HCT116 (cell line): ENCODE measurements at regions not wholly inside any gene's neighbourhood (a gene's known extent, or its start where the extent isn't known, plus 50 kb on each side); places are given as distances from the start of the nearest gene placed in this dataset.

Source experiments
- ATAC-seq: fragments of 200-7000 bp; cut with Tn5 transposase; 2 replicates; pipeline ENCODE4 v1.9.1; 2020; ENCODE audit warnings: mild to moderate bottlenecking, moderate library complexity
- BruUV-seq: library from RNA; stranded (reverse); fragments of 400-500 nt; replicated peaks from 2 replicates; lab custom pipeline; 2021; lab: Mats Ljungman, UMichigan
- CTCF ChIA-PET: fragments of 300-600 bp; sonication (Branson Sonifier 250); formaldehyde crosslinking; loops from one replicate; lab custom pipeline; 2021; ENCODE audit warnings: antibody characterized with exemption; lab: Charles Lee
- POLR2A ChIA-PET: fragments of 300-600, 350-600 bp; sonication (Branson Sonifier 250); formaldehyde crosslinking; loops from one replicate; lab custom pipeline; 2021; ENCODE audit warnings: antibody characterized with exemption; lab: Charles Lee
- RAD21 ChIA-PET, 2 experiments: fragments of 300-600 bp; sonication (Branson Sonifier 250); formaldehyde crosslinking; loops; one replicate each; lab custom pipeline; 2023; ENCODE audit warnings: low total read pairs in 2 of 2; ENCODE audit not compliant: uncharacterized antibody in 2 of 2, unreplicated experiment in 2 of 2, low non-redundant PET in 1 of 2; lab: Charles Lee
- DNase-seq: peaks from one replicate; pipeline ENCODE4 v3.0.0-alpha.2; 2010; ENCODE audit warnings: low read depth, low spot score
- H2AFZ ChIP-seq: fragments of 200-600 bp; shearing (Covaris generic), sonication (generic); 2 replicates; pipeline ENCODE4 v1.6.1; 2017; ENCODE audit warnings: low read depth, mixed run types, mixed read lengths, antibody characterized with exemption, low read length; ENCODE audit not compliant: poor library complexity, severe bottlenecking
- H3K27ac ChIP-seq: 2 replicates; pipeline ENCODE4 v1.5.1; 2012; ENCODE audit warnings: low read depth, low read length
- H3K27me3 ChIP-seq: fragments of 200-600 bp; sonication (generic); 2 replicates; pipeline ENCODE4 v1.6.1; 2016; ENCODE audit warnings: mixed run types, low read length, mixed read lengths; ENCODE audit not compliant: insufficient read depth
- H3K36me3 ChIP-seq, 2 experiments: fragments of 200-500 bp in 1 of 2; fragments of 200-600 bp in 1 of 2; sonication (Bioruptor generic) in 1 of 2; sonication (generic) in 1 of 2; 2 replicates each; pipeline versions ENCODE4 v1.5.1 to v1.6.1; 2014 to 2016; ENCODE audit warnings: low read length in 2 of 2, inconsistent platforms in 1 of 2, mixed read lengths in 1 of 2, mixed run types in 1 of 2; ENCODE audit not compliant: insufficient read depth in 2 of 2, control insufficient read depth in 1 of 2
- H3K4me1 ChIP-seq, 2 experiments: fragments of 200-600 bp in 1 of 2; sonication (generic) in 1 of 2; 2 replicates each; pipeline versions ENCODE4 v1.5.1 to v1.6.1; 2012 to 2017; ENCODE audit warnings: low read length in 2 of 2, inconsistent platforms in 1 of 2, mild to moderate bottlenecking in 1 of 2, mixed read lengths in 1 of 2, mixed run types in 1 of 2, moderate library complexity in 1 of 2; ENCODE audit not compliant: insufficient read depth in 2 of 2, control insufficient read depth in 1 of 2
- H3K4me2 ChIP-seq: fragments of 200-600 bp; sonication (generic); 2 replicates; pipeline ENCODE4 v1.6.1; 2017; ENCODE audit warnings: mixed run types, low read length, mixed read lengths
- H3K4me3 ChIP-seq, 2 experiments: fragments of 200-600 bp in 1 of 2; sonication (generic) in 1 of 2; replicated peaks in 1 of 2; 2 replicates each; pipeline ENCODE4 v1.5.1; 2011 to 2016; ENCODE audit warnings: low read length in 2 of 2, control low read depth in 1 of 2, low read depth in 1 of 2, mild to moderate bottlenecking in 1 of 2, mixed read lengths in 1 of 2, mixed run types in 1 of 2
- H3K79me2 ChIP-seq: fragments of 200-600 bp; sonication (generic); 2 replicates; pipeline ENCODE4 v1.6.1; 2017; ENCODE audit warnings: mild to moderate bottlenecking, mixed run types, low read length, moderate library complexity, mixed read lengths; ENCODE audit not compliant: insufficient read depth
- H3K9ac ChIP-seq: fragments of 200-600 bp; sonication (generic); 2 replicates; pipeline ENCODE4 v1.6.1; 2016; ENCODE audit warnings: low read length, mixed read lengths
- H3K9me2 ChIP-seq: fragments of 200-600 bp; sonication (generic), shearing (Covaris generic); 2 replicates; pipeline ENCODE4 v1.6.1; 2017; ENCODE audit warnings: mixed run types, mild to moderate bottlenecking, moderate library complexity; ENCODE audit not compliant: insufficient read depth
- H3K9me3 ChIP-seq, 2 experiments: fragments of 200-500 bp in 1 of 2; fragments of 200-600 bp in 1 of 2; sonication (Bioruptor generic) in 1 of 2; sonication (generic) in 1 of 2; 2 replicates each; pipeline ENCODE4 v1.6.1; 2014 to 2017; ENCODE audit warnings: low read length in 2 of 2, mixed read lengths in 2 of 2, inconsistent platforms in 1 of 2, low read depth in 1 of 2, mild to moderate bottlenecking in 1 of 2, mixed run types in 1 of 2, moderate library complexity in 1 of 2; ENCODE audit not compliant: control insufficient read depth in 1 of 2, insufficient read depth in 1 of 2
- H4K20me1 ChIP-seq: fragments of 200-600 bp; sonication (generic), shearing (Covaris generic); 2 replicates; pipeline ENCODE4 v1.6.1; 2017; ENCODE audit warnings: mixed run types, mild to moderate bottlenecking, moderate library complexity; ENCODE audit not compliant: insufficient read depth
- CEBPB ChIP-seq: IDR thresholded peaks from 2 replicates; pipeline ENCODE4 v1.6.1; 2012; ENCODE audit warnings: low read depth
- EGR1 ChIP-seq: IDR thresholded peaks from 2 replicates; pipeline ENCODE4 v1.6.1; 2012; ENCODE audit warnings: low read depth
- ELF1 ChIP-seq: IDR thresholded peaks from 2 replicates; pipeline ENCODE4 v1.6.1; 2012; ENCODE audit warnings: low read depth, borderline replicate concordance
- EZH2phosphoT487 ChIP-seq: fragments of 200-600 bp; IDR thresholded peaks from 2 replicates; pipeline ENCODE4 v1.6.1; 2018; ENCODE audit warnings: antibody characterized with exemption, borderline replicate concordance
- FOSL1 ChIP-seq: IDR thresholded peaks from 2 replicates; pipeline ENCODE4 v1.6.1; 2012; ENCODE audit warnings: low read depth
- JUND ChIP-seq: IDR thresholded peaks from 2 replicates; pipeline ENCODE4 v1.6.1; 2012
- POLR2A ChIP-seq: IDR thresholded peaks from 2 replicates; pipeline ENCODE4 v1.7.0; 2011; ENCODE audit warnings: borderline replicate concordance; ENCODE audit not compliant: insufficient read depth, insufficient read length; ENCODE audit errors: extremely low read depth
- SIN3A ChIP-seq: IDR thresholded peaks from 2 replicates; pipeline ENCODE4 v1.6.1; 2012; ENCODE audit warnings: low read depth
- SP1 ChIP-seq: IDR thresholded peaks from 2 replicates; pipeline ENCODE4 v1.6.1; 2012; ENCODE audit warnings: low read depth
- SRF ChIP-seq: IDR thresholded peaks from 2 replicates; pipeline ENCODE4 v1.6.1; 2012; ENCODE audit warnings: low read depth
- YY1 ChIP-seq: IDR thresholded peaks from 2 replicates; pipeline ENCODE4 v1.6.1; 2011; ENCODE audit warnings: low read length, low read depth, moderate library complexity, mild to moderate bottlenecking; ENCODE audit not compliant: insufficient replicate concordance; ENCODE audit errors: extremely low read depth
- intact Hi-C: fragments of 100-400 bp; cut with micrococcal nuclease; formaldehyde crosslinking; loops from 2 replicates; pipeline ENCODE4 v1.10.0; 2022
- TF ChIP-seq, protein P1 (sequence below), 3 experiments: fragments of 200-600 bp in 1 of 3; sonication (generic) in 1 of 3; IDR thresholded peaks in 2 of 3; conservative IDR thresholded peaks in 1 of 3; 2 replicates each; pipeline ENCODE4 v1.5.1; 2012 to 2017; ENCODE audit warnings: low read depth in 2 of 3, low read length in 2 of 3, antibody characterized with exemption in 1 of 3, borderline replicate concordance in 1 of 3, control low read depth in 1 of 3, mild to moderate bottlenecking in 1 of 3, mixed read lengths in 1 of 3, mixed run types in 1 of 3, moderate library complexity in 1 of 3; ENCODE audit not compliant: insufficient read depth in 1 of 3
- TF ChIP-seq, protein P2 (sequence below): IDR thresholded peaks from 2 replicates; pipeline ENCODE4 v1.6.1; 2012
- TF ChIP-seq, protein P3 (sequence below): IDR thresholded peaks from 2 replicates; pipeline ENCODE4 v1.6.1; 2012; ENCODE audit warnings: low read depth
- TF ChIP-seq, protein P4 (sequence below): IDR thresholded peaks from 2 replicates; pipeline ENCODE4 v1.6.1; 2011; ENCODE audit warnings: mild to moderate bottlenecking, low read length, moderate library complexity; ENCODE audit not compliant: insufficient replicate concordance; ENCODE audit errors: extremely low read depth
- TF ChIP-seq, protein P5 (sequence below): IDR thresholded peaks from 2 replicates; pipeline ENCODE4 v1.6.1; 2012

DNA sequence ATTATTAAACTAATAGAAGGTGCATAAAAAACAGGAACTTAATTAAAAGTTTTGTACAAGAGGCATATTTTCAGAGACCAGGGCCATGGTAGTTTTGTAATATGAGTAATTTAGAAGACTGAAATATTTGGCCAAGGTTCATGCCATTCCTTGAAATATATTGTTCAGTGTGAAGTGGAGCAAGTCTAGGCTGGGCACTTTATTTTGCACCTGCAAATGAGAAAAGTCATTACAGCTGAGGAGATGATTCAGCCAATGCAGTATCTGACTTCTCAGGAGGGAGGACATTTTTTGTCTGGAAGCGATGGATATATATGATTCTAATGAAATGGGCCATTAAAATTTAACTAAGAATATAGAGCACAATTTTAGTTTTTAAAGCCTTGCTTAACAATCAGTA is 754.0 kb upstream of the ADAMTS16 start:
- ChIA-PET CTCF (no interaction called here), RAD21 (no interaction called here), POLR2A (no interaction called here)
- no TSS peak for BruUV-seq
- TF ChIP-seq EZH2phosphoT487 (no peak), SRF (no peak), SP1 (no peak), JUND (no peak), FOSL1 (no peak), ELF1 (no peak), EGR1 (no peak), SIN3A (no peak), POLR2A (no peak), CEBPB (no peak), YY1 (no peak)
- TF ChIP-seq, protein P1, sequence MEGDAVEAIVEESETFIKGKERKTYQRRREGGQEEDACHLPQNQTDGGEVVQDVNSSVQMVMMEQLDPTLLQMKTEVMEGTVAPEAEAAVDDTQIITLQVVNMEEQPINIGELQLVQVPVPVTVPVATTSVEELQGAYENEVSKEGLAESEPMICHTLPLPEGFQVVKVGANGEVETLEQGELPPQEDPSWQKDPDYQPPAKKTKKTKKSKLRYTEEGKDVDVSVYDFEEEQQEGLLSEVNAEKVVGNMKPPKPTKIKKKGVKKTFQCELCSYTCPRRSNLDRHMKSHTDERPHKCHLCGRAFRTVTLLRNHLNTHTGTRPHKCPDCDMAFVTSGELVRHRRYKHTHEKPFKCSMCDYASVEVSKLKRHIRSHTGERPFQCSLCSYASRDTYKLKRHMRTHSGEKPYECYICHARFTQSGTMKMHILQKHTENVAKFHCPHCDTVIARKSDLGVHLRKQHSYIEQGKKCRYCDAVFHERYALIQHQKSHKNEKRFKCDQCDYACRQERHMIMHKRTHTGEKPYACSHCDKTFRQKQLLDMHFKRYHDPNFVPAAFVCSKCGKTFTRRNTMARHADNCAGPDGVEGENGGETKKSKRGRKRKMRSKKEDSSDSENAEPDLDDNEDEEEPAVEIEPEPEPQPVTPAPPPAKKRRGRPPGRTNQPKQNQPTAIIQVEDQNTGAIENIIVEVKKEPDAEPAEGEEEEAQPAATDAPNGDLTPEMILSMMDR (IDR thresholded peaks at IDR 0.05 in 2 of 3, conservative IDR thresholded peaks at IDR 0.05 in 1 of 3; ENCODE audit: borderline replicate concordance in 1 of 3, insufficient read depth in 1 of 3, low read depth in 2 of 3, low read length in 2 of 3), result no peak
- TF ChIP-seq, protein P2, sequence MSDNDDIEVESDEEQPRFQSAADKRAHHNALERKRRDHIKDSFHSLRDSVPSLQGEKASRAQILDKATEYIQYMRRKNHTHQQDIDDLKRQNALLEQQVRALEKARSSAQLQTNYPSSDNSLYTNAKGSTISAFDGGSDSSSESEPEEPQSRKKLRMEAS, result no peak
- TF ChIP-seq, protein P3, sequence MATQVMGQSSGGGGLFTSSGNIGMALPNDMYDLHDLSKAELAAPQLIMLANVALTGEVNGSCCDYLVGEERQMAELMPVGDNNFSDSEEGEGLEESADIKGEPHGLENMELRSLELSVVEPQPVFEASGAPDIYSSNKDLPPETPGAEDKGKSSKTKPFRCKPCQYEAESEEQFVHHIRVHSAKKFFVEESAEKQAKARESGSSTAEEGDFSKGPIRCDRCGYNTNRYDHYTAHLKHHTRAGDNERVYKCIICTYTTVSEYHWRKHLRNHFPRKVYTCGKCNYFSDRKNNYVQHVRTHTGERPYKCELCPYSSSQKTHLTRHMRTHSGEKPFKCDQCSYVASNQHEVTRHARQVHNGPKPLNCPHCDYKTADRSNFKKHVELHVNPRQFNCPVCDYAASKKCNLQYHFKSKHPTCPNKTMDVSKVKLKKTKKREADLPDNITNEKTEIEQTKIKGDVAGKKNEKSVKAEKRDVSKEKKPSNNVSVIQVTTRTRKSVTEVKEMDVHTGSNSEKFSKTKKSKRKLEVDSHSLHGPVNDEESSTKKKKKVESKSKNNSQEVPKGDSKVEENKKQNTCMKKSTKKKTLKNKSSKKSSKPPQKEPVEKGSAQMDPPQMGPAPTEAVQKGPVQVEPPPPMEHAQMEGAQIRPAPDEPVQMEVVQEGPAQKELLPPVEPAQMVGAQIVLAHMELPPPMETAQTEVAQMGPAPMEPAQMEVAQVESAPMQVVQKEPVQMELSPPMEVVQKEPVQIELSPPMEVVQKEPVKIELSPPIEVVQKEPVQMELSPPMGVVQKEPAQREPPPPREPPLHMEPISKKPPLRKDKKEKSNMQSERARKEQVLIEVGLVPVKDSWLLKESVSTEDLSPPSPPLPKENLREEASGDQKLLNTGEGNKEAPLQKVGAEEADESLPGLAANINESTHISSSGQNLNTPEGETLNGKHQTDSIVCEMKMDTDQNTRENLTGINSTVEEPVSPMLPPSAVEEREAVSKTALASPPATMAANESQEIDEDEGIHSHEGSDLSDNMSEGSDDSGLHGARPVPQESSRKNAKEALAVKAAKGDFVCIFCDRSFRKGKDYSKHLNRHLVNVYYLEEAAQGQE, result no peak
- TF ChIP-seq, protein P4, sequence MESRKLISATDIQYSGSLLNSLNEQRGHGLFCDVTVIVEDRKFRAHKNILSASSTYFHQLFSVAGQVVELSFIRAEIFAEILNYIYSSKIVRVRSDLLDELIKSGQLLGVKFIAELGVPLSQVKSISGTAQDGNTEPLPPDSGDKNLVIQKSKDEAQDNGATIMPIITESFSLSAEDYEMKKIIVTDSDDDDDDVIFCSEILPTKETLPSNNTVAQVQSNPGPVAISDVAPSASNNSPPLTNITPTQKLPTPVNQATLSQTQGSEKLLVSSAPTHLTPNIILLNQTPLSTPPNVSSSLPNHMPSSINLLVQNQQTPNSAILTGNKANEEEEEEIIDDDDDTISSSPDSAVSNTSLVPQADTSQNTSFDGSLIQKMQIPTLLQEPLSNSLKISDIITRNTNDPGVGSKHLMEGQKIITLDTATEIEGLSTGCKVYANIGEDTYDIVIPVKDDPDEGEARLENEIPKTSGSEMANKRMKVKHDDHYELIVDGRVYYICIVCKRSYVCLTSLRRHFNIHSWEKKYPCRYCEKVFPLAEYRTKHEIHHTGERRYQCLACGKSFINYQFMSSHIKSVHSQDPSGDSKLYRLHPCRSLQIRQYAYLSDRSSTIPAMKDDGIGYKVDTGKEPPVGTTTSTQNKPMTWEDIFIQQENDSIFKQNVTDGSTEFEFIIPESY, result no peak
- TF ChIP-seq, protein P5, sequence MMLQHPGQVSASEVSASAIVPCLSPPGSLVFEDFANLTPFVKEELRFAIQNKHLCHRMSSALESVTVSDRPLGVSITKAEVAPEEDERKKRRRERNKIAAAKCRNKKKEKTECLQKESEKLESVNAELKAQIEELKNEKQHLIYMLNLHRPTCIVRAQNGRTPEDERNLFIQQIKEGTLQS, result no peak
- Histone ChIP-seq H4K20me1 (no peaks in the 10 kb centered on the region), H3K9me2 (no peaks in the 10 kb centered on the region), H2AFZ (no peak overlapping the region), H3K9ac (no peak overlapping the region), H3K27ac (no peak overlapping the region), H3K4me2 (no peak overlapping the region), H3K4me3 (no peak overlapping the region), H3K27me3 (no peaks in the 10 kb centered on the region), H3K4me1 (no peaks in the 10 kb centered on the region), H3K9me3 (peaks cover 4 to 26% of the 10 kb centered on the region in 2 experiments; a peak in 3 of 4 replicates), H3K79me2 (no peaks in the 10 kb centered on the region), H3K36me3 (no peaks in the 10 kb centered on the region)
- intact Hi-C loops, result no loop called here
- no peak for DNase-seq
- ATAC-seq, result no peak
